HepG2 (cell line): ENCODE measurements at regions not wholly inside any gene's neighbourhood (a gene's known extent, or its start where the extent isn't known, plus 50 kb on each side); places are given as distances from the start of the nearest gene placed in this dataset.

Experiments
- ATAC-seq: fragments of 200-7000 bp; cut with Tn5 transposase; 3 replicates; pipeline ENCODE4 v1.9.1; 2020; ENCODE audit warnings: mild to moderate bottlenecking, moderate library complexity
- BruUV-seq: library from RNA; stranded (reverse); fragments of 400-500 nt; replicated peaks from 2 replicates; lab custom pipeline; 2021; lab: Mats Ljungman, UMichigan
- CTCF ChIA-PET: fragments of 300-600 bp; formaldehyde crosslinking; extraction: SDS; loops from one replicate; lab custom pipeline; 2021; ENCODE audit warnings: low total read pairs, inconsistent platforms, low intra/inter-chr PET ratio; lab: Yijun Ruan, JAX
- POLR2A ChIA-PET: fragments of 350-600 bp; sonication (Branson Sonifier 250); formaldehyde crosslinking; loops from one replicate; lab custom pipeline; 2020; ENCODE audit warnings: antibody characterized with exemption, inconsistent platforms; lab: Yijun Ruan, JAX
- DNase-seq: peaks from one replicate; pipeline ENCODE4 v3.0.0-alpha.2; 2015; ENCODE audit warnings: low spot score
- FAIRE-seq: peaks from 3 replicates; lab custom pipeline; 2011; peaks lifted over from hg19 to GRCh38; lab: Jason Lieb, UNC
- H2AFZ ChIP-seq: one replicate; pipeline ENCODE4 v1.6.1; 2011; ENCODE audit warnings: low read length, inconsistent platforms
- H3K27ac ChIP-seq: fragments of 300-600 bp; 3 replicates; pipeline ENCODE4 v1.8.0; 2011; ENCODE audit warnings: mixed run types, mild to moderate bottlenecking, mixed read lengths, low read length, inconsistent platforms; ENCODE audit not compliant: insufficient read depth; ENCODE audit errors: extremely low read length
- H3K27me3 ChIP-seq, 2 experiments: fragments of 200-600 bp in 1 of 2; 2 replicates in 1 of 2; 3 replicates in 1 of 2; pipeline versions ENCODE4 v1.6.0 to v1.8.0; 2011; ENCODE audit warnings: low read length in 2 of 2, mild to moderate bottlenecking in 2 of 2, moderate library complexity in 2 of 2, inconsistent platforms in 1 of 2; ENCODE audit not compliant: insufficient read depth in 2 of 2, control insufficient read depth in 1 of 2
- H3K36me3 ChIP-seq, 2 experiments: fragments of 200-600 bp in 1 of 2; replicated peaks in 1 of 2; 2 replicates in 1 of 2; 3 replicates in 1 of 2; pipeline versions ENCODE4 v1.5.1 to v1.8.0; 2011; ENCODE audit warnings: low read length in 2 of 2, inconsistent platforms in 1 of 2; ENCODE audit not compliant: insufficient read depth in 2 of 2, control insufficient read depth in 1 of 2
- H3K4me1 ChIP-seq: 2 replicates; pipeline ENCODE4 v1.5.1; 2012; ENCODE audit warnings: low read length, inconsistent platforms; ENCODE audit not compliant: insufficient read depth
- H3K4me2 ChIP-seq: 2 replicates; pipeline ENCODE4 v1.6.0; 2011; ENCODE audit warnings: low read depth, low read length, inconsistent platforms
- H3K4me3 ChIP-seq, 3 experiments: fragments of 200-600 bp in 1 of 3; sonication (generic), shearing (Covaris generic) in 1 of 3; replicated peaks in 1 of 3; 2 replicates each; pipeline ENCODE4 v1.5.1; 2011 to 2016; ENCODE audit warnings: low read length in 3 of 3, inconsistent platforms in 2 of 3, low read depth in 2 of 3, mild to moderate bottlenecking in 2 of 3, control low read depth in 1 of 3, mixed read lengths in 1 of 3; ENCODE audit not compliant: insufficient read depth in 1 of 3
- H3K79me2 ChIP-seq: one replicate; pipeline ENCODE4 v1.6.1; 2011; ENCODE audit warnings: low read length, inconsistent platforms; ENCODE audit not compliant: insufficient read depth
- H3K9ac ChIP-seq: 2 replicates; pipeline ENCODE4 v1.6.0; 2011; ENCODE audit warnings: mild to moderate bottlenecking, low read depth, low read length, inconsistent platforms; ENCODE audit not compliant: insufficient read depth
- H3K9me3 ChIP-seq: 2 replicates; pipeline ENCODE4 v1.5.1; 2012; ENCODE audit warnings: mild to moderate bottlenecking, low read length
- H4K20me1 ChIP-seq: 2 replicates; pipeline ENCODE4 v1.6.0; 2011; ENCODE audit warnings: inconsistent platforms, mild to moderate bottlenecking, low read length, moderate library complexity; ENCODE audit not compliant: insufficient read depth
- CENPT ChIP-seq: sonication (generic); formaldehyde crosslinking; IDR thresholded peaks from 2 replicates; pipeline ENCODE4 v1.8.0; 2022; ENCODE audit warnings: low read depth, mild to moderate bottlenecking, moderate library complexity, missing genetic modification reagents
- GTF2F1 ChIP-seq: fragments of 150-350 bp; IDR thresholded peaks from 2 replicates; pipeline ENCODE4 v1.6.1; 2014; ENCODE audit warnings: low read length
- MIER3 ChIP-seq: IDR thresholded peaks from 2 replicates; pipeline ENCODE4 v1.6.1; 2016; ENCODE audit warnings: missing compliant biosample characterization, borderline replicate concordance
- RARA ChIP-seq: IDR thresholded peaks from 2 replicates; pipeline ENCODE4 v1.6.1; 2016; ENCODE audit warnings: missing genetic modification reagents, missing compliant biosample characterization
- THAP11 ChIP-seq: IDR thresholded peaks from 2 replicates; pipeline ENCODE4 v1.6.1; 2016; ENCODE audit warnings: missing biosample characterization, missing genetic modification reagents
- WIZ ChIP-seq: sonication (generic); formaldehyde crosslinking; IDR thresholded peaks from 2 replicates; pipeline ENCODE4 v1.5.1; 2020; ENCODE audit warnings: mild to moderate bottlenecking, missing genetic modification reagents
- ZBTB38 ChIP-seq: sonication (generic); formaldehyde crosslinking; IDR thresholded peaks from 2 replicates; pipeline ENCODE4 v1.5.1; 2020; ENCODE audit warnings: mild to moderate bottlenecking, missing genetic modification reagents
- ZFP41 ChIP-seq: sonication (generic); formaldehyde crosslinking; IDR thresholded peaks from 2 replicates; pipeline ENCODE4 v1.4.0; 2020; ENCODE audit warnings: mild to moderate bottlenecking, missing genetic modification reagents, borderline replicate concordance
- ZNF446 ChIP-seq: sonication (generic); formaldehyde crosslinking; IDR thresholded peaks from 2 replicates; pipeline ENCODE4 v1.5.0; 2020; ENCODE audit warnings: mild to moderate bottlenecking, missing genetic modification reagents
- ZNF558 ChIP-seq: sonication (generic); formaldehyde crosslinking; IDR thresholded peaks from 2 replicates; pipeline ENCODE4 v1.9.0; 2022; ENCODE audit warnings: mild to moderate bottlenecking, missing genetic modification reagents, borderline replicate concordance
- ZNF672 ChIP-seq: sonication (generic); formaldehyde crosslinking; IDR thresholded peaks from 2 replicates; pipeline ENCODE4 v1.8.1; 2022; ENCODE audit warnings: missing genetic modification reagents
- ZZZ3 ChIP-seq: sonication (generic); formaldehyde crosslinking; IDR thresholded peaks from 2 replicates; pipeline ENCODE4 v1.4.0; 2020; ENCODE audit warnings: missing genetic modification reagents, mild to moderate bottlenecking, borderline replicate concordance
- WGBS: methylation state at CpG from one replicate; pipeline ENCODE4 v1.1.6; 2017; ENCODE audit warnings: low lambda C conversion rate; 5-methylcytosine and 5-hydroxymethylcytosine counted together
- in situ Hi-C: cut with HindIII; loops from 2 replicates; pipeline ENCODE4 v1.10.0; 2017; ENCODE audit warnings: low pct_unique_long_range_greater_than_20kb; ENCODE audit not compliant: extremely low pct_ligation_motif_present
- intact Hi-C: fragments of 100-400 bp; cut with micrococcal nuclease; formaldehyde crosslinking; loops from one replicate; pipeline ENCODE4 v1.10.0; 2022; ENCODE audit not compliant: unreplicated experiment
- TF ChIP-seq, protein P1 (sequence below): sonication (generic); formaldehyde crosslinking; IDR thresholded peaks from 2 replicates; pipeline ENCODE4 v1.4.0; 2020; ENCODE audit warnings: missing genetic modification reagents
- TF ChIP-seq, protein P2 (sequence below): sonication (generic); formaldehyde crosslinking; IDR thresholded peaks from 2 replicates; pipeline ENCODE4 v1.4.0; 2020; ENCODE audit warnings: mild to moderate bottlenecking, missing genetic modification reagents
- TF ChIP-seq, protein P3 (sequence below): sonication (generic); formaldehyde crosslinking; IDR thresholded peaks from 2 replicates; pipeline ENCODE4 v1.9.0; 2021; ENCODE audit warnings: missing genetic modification reagents, borderline replicate concordance

DNA sequence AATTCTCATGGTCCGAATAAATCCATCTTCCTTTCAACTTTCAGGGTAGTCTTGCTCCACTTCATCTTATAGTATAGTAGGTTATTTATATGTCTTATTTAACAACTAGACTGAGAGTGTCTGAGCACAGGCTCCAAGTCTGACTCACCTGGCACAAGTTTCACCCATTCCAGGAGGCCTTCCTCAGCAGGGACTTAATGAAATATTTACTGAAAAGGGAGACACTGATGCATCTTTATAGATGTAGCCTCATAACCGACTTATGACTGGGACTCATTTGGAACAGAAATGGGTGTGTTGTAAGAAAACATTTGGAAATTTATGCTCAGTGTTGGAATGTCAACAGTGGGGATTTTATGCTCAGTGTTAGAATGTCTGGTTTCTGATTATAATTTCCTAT is 59.9 kb downstream of the CH25H start:
- FAIRE-seq = no peak
- H3K4me3 ChIP-seq = no peak overlapping the region
- no peaks in the 10 kb centered on the region for H3K79me2 ChIP-seq
- in situ Hi-C loops = no loop called here
- no peak for TF ChIP-seq WIZ (CRISPR knock-in tag)
- TF ChIP-seq ZZZ3 = no peak
- TF ChIP-seq THAP11 (CRISPR knock-in tag) = no peak
- TF ChIP-seq ZFP41 (CRISPR knock-in tag) = no peak
- TF ChIP-seq ZNF558 = no peak
- TF ChIP-seq, all 625 proteins: peak for 0
- WGBS = 3% methylated on average over 2 of the region's 2 CpGs
- H3K27me3 ChIP-seq = no peaks in the 10 kb centered on the region
- no peak overlapping the region for H3K9ac ChIP-seq
- ATAC-seq = no peak
- ChIA-PET POLR2A (no interaction called here), CTCF (no interaction called here)
- BruUV-seq = no TSS peak
- no peaks in the 10 kb centered on the region for H4K20me1 ChIP-seq
- H3K4me1 ChIP-seq = no peaks in the 10 kb centered on the region
- no peak overlapping the region for H3K4me2 ChIP-seq
- no peaks in the 10 kb centered on the region for H3K36me3 ChIP-seq
- intact Hi-C loops = no loop called here
- H2AFZ ChIP-seq = no peak overlapping the region
- DNase-seq = no peak
- H3K27ac ChIP-seq = no peak overlapping the region
- H3K9me3 ChIP-seq = no peaks in the 10 kb centered on the region

DNA sequence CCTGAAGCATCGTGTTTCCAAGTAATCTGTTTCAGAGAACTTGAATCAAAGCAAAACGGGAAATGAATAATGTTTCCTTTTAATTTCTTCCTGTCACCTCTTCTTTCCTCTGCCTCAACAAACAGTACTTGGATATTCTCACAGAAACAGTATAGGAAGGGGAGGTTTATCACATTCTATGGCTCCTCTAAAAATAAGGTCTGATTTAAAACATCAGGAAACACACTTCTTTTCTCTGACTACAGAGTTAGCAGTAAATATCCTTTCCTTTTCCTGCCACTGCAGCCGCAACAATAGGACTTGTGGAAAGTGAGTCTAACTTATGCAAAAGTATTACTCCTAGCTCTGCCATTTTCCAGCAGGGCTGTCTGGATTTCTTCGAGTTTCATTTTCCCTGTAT is 62.3 kb downstream of the CH25H start:
- no peaks in the 10 kb centered on the region for H3K36me3 ChIP-seq
- ChIA-PET CTCF (no interaction called here), POLR2A (no interaction called here)
- H3K79me2 ChIP-seq = no peaks in the 10 kb centered on the region
- no peak overlapping the region for H3K27ac ChIP-seq
- in situ Hi-C loops (no loop called here), intact Hi-C loops (no loop called here)
- no peak for FAIRE-seq
- H3K4me2 ChIP-seq = no peak overlapping the region
- no peak for DNase-seq
- 12% methylated on average over 4 of the region's 4 CpGs for WGBS
- BruUV-seq = no TSS peak
- H4K20me1 ChIP-seq = no peaks in the 10 kb centered on the region
- no peak overlapping the region for H3K9ac ChIP-seq
- no peaks in the 10 kb centered on the region for H3K9me3 ChIP-seq
- no peaks in the 10 kb centered on the region for H3K4me1 ChIP-seq
- no peak overlapping the region for H3K4me3 ChIP-seq
- no peaks in the 10 kb centered on the region for H3K27me3 ChIP-seq
- no peak overlapping the region for H2AFZ ChIP-seq
- no peak for ATAC-seq
- TF ChIP-seq ZNF446 (CRISPR knock-in tag) (no peak), ZBTB38 (CRISPR knock-in tag) (no peak), RARA (CRISPR knock-in tag) (no peak), GTF2F1 (no peak), MIER3 (CRISPR knock-in tag) (no peak), ZNF672 (CRISPR knock-in tag) (no peak), CENPT (CRISPR knock-in tag) (no peak)
- TF ChIP-seq, protein P1, sequence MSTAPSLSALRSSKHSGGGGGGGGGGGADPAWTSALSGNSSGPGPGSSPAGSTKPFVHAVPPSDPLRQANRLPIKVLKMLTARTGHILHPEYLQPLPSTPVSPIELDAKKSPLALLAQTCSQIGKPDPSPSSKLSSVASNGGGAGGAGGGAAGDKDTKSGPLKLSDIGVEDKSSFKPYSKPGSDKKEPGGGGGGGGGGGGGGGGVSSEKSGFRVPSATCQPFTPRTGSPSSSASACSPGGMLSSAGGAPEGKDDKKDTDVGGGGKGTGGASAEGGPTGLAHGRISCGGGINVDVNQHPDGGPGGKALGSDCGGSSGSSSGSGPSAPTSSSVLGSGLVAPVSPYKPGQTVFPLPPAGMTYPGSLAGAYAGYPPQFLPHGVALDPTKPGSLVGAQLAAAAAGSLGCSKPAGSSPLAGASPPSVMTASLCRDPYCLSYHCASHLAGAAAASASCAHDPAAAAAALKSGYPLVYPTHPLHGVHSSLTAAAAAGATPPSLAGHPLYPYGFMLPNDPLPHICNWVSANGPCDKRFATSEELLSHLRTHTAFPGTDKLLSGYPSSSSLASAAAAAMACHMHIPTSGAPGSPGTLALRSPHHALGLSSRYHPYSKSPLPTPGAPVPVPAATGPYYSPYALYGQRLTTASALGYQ = no peak
- TF ChIP-seq, protein P2, sequence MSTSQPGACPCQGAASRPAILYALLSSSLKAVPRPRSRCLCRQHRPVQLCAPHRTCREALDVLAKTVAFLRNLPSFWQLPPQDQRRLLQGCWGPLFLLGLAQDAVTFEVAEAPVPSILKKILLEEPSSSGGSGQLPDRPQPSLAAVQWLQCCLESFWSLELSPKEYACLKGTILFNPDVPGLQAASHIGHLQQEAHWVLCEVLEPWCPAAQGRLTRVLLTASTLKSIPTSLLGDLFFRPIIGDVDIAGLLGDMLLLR (CRISPR knock-in tag) = no peak
- TF ChIP-seq, protein P3, sequence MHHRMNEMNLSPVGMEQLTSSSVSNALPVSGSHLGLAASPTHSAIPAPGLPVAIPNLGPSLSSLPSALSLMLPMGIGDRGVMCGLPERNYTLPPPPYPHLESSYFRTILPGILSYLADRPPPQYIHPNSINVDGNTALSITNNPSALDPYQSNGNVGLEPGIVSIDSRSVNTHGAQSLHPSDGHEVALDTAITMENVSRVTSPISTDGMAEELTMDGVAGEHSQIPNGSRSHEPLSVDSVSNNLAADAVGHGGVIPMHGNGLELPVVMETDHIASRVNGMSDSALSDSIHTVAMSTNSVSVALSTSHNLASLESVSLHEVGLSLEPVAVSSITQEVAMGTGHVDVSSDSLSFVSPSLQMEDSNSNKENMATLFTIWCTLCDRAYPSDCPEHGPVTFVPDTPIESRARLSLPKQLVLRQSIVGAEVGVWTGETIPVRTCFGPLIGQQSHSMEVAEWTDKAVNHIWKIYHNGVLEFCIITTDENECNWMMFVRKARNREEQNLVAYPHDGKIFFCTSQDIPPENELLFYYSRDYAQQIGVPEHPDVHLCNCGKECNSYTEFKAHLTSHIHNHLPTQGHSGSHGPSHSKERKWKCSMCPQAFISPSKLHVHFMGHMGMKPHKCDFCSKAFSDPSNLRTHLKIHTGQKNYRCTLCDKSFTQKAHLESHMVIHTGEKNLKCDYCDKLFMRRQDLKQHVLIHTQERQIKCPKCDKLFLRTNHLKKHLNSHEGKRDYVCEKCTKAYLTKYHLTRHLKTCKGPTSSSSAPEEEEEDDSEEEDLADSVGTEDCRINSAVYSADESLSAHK (CRISPR knock-in tag) = no peak
